ENCODE measurements at regions not wholly inside any gene's neighbourhood (a gene's known extent, or its start where the extent isn't known, plus 50 kb on each side); places are given as distances from the start of the nearest gene placed in this dataset.

DNA sequence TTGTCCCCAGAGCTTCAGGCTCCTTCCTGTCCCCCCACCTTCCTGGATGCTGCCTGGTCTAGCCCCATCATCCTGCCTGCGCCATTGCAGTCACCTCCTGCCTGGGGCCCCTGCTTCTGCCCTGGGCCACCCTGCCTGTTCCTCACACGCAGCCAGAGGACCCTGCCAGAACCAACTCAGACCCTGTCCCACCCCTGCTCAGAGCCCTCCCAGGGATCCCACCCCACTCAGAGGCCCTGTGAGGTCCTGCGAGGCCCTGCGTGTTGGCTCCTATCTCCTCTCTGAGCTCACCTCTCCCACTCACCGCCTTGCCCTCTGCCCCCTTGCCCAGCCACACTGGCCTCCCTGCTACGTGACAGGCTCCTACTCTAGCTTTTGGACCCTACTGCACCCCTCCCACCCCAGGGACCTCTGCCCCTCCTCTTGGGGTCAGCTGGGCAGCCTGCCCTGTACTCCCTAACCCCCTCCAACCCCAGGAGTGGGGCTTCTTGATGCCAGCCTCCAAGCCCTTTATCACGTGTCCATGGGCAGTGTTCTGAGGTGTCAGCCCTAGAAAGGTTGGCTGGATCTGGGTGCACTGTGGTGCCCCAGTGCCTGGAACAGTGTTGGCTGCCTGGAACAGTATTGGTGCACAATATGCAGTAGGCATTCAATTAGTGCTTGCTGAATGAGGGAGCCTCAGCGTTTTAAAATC is 68.3 kb downstream of the CEBPB start:
- DNase-seq = no peak

DNA sequence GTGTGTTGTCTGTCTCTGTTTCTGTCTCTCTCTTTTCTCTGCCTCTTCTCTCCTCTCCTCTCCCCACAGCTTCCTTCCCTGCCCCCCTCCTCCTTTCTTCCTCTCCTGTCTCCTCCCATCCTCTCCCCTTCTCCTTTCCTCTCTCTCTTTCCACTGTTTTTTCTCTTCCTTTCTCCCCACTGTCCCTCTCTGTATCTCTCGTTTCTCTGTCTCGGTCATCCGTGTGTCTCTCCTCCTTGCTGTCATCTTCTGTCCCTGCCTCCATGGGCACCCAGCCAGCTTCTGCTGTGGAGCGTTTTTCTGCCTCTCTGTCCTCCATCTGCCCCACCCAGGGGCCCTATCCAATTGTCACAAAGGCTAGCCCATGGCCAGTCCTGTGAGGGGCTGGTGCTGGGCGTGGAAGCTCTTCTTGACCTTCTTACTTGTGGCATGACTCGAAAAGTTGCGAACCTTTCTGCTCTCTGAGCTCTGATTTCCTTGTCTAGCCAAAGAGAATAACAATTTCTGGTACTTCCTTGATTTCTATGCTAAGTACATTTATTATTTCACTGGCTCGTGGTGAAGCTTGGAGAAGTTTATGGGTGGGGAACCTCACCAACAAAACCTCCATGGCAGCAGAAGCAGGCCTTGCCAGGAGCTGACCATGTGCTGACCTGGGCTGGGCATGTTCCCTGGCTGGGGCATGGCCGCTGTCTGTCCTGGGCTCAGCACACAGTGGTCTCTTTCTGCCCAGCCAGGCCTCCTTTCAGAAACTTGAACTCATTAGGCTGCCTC is 69.3 kb downstream of the CEBPB start:
- DNase-seq = peak; percentile 11

DNA sequence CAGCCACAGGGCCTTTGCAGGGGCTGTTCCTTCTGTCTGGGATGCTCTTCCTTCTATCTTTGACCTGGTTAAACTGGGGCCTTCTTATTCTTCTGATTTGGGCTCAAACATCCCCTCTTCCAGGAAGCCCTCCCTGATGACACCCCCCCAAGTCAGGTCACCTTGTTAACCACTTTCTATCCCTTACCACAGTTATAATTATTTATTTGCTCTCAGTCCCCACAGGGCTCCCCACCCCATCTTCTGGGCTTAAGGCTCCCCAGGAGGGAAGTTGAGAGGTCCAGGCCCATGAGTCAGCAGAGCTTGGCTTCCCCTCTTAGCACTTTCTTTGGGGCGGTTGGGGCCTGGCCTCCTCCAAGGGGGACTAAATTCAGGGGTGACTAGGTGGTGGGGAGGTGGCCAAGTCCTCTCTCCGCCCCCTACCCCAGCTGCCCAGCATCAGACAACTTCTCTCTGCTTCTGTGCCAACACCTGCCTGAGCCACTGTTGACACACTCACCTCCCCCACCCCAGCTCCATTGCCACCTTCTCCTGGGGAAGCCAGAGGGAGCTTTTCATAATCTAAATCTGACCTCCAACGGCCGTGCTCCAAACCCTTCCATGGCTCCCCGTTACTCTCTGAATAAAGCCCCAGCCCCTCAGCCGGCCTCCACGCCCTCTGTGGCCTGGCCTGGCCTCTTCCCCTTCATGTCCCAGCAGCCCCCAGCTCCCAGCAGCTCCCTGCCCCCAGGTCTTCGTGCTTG is 70.0 kb downstream of the CEBPB start:
- no peak for DNase-seq

DNA sequence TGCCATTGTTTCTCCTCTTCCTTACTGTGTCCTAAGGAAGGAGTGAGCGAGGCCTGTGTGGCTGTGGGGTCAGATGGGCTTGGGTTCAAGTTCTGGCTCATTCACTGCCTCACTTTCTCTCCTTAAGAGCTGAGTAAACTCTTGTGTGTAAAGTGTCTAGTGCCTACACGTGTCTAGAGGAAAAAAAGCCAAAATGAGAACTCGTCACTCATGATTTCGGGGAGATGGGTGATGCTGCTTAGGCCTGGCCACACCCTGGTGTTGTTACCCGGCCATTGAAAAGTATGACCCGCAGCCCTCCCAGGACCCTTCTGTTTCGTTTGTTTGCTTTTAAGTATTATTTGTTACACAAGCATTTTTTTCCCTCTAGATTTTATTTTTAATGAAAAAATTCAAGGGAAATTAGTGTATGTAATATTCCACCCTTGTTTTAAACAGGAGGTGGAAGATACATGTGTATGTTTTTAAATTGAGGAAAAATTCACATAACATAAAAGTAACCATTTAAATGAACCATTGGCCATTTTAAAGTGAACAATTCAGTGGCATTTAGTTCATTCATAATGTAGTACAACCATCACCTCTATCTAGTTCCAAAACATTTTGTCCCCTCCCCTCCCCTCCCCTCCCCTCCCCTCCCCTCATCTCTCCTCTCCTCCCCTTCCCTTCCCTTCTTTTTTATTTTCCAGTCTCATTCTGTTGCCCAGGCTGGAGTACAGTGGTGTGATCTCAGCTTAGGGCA is 71.0 kb downstream of the CEBPB start:
- DNase-seq = no peak

DNA sequence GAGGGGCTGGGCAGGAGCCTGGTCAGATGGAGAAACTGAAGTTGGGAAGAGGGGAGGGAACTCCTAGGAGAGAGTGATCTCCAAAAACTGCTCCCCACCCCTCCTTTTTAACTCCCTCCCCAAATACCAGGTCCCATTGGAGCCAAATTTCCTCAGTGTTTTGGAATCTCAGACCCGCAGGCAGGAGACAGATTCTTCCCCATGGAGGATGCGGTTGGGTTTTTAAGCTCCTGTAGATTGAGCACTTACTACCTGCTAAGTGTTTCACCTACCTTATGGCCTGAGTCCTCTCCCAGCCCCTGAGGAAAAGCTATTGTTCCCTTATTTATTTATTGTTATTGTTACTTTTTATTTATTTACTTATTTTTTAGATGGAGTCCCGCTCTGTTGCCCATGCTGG is 73.2 kb downstream of the CEBPB start:
- DNase-seq = no peak

DNA sequence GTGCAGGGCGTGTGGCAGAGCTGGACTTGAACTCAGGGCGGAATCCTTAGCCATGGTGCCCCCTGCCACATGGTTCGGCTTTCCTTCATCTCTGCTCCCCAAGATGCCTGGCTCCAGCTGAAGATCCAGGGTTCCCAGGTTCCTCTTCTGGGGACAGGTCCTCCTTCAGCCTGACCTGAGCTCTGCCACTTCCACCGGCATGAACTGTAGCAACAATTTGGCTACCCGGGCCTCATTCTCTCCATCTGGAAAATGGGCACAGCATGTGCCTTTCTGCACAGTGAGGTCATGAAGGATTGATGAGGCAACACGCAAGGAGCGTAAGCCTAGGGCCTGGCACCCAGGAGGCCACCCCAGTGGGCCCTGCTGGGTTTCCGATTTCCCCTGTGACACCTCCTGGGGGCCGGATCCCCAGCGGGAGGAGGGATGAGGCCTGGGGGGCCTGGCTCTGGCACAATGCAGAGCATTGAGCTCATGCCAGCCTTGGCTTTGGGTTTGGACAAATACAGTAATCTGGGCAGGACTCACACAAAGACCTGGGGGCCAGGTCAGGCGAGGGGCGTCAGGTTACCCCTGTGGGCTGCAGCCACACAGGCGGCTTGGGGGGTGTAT is 74.0 kb downstream of the CEBPB start:
- no peak for DNase-seq

DNA sequence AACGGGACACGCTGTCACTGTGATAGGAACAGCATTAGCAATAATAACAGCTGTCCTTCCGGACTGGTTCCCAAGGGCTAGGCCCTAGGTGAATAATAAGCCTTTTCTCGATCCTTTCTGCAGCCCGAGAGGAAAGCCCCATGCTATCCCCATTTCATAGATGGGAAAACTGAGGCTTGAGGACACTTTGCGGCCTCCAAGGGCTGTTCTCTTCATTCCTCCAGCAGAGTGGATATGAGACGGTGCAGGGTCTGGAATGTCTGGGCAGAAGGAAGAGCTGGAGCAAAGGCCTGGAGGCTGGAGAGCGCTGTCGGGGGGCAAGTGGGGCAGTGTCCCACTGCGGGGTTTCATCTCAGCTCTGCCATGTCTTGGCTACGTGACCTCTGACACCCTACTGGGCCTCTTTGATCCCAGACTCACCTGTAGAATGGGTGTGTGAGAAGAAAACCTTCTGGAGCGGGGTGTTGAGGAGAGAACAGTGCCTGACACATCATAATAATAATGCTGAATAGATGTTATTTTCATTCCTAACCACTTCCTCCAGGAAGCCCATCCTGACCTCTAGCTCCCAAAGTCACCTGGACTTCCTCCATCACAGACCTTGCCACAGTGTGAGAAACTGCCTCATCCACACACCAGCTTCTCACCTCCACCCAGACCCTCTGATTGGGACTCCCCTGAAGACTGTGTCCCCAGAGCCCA is 74.8 kb downstream of the CEBPB start:
- no peak for DNase-seq

DNA sequence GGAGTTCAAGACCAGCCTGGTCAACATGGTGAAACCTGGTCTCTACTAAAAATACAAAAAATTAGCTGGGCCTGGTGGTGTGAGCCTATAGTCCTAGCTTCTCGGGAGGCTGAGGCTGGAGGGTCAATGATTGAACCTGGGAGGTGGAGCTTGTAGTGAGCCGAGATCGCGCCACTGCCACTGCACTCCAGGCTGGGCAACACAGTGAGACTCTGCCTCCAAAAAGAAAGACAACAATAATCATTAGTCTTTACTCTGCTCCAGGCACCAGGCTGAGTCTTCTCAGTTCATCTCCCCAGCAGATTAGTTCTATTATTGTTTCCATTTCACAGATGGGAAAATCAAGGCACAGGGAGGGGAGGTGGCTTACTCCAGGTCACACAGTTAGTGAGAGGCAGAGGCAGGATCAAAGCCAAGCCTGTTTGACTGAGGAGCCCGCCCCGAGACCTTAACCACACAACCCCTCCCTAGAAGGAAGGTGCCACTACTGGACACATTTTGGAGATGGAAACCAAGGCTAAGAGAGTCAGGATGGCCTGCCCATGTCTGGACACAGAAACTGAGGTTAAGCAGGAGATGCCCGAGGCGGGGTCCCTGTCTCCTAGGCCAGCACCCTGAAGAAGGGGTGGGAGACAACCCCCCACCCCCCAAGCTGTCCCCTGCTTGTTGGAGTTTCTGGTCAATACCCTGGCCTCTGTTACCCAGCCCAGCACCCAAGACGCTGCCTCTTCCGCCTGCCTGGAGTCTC is 75.8 kb downstream of the CEBPB start:
- no peak for DNase-seq

DNA sequence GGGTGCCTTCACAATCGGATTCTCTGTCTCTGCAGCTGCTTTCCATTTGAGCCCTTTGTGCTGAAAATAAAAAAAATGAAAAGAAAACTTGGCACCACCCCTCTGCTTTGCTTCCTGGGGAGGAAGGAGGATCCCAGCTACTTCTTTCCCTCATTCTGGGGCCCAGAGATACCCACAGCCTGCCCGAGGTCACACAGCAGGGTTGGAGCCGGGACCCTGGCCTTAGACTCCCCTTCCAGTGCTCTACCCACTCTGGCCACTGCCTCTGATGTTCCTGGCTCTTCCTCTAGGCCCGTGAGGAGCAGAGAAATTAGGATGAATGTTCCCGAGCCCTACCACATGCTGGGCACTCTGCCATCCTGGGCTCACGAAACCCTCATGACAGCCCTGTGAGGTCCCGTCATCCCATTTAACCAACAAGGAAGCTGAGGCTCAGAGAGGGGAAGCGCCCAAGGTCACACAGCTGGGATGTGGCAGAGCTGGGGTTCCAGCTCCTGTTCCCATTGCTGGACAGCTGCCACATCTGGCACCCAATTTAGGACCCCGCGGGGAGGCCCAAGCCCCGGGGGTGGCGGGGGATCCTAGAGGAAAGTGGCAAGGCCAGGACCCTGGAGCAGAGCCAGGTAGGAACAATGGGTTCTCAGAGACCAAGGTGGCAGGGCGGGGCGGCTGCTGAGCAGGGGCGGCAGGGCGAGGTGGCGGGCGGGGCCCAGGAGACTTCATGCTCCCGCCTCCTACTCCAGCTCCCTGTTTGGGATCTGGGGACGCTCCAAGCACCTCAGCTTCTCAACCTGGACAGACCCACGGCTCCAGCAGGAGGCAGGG is 76.6 kb downstream of the CEBPB start:
- DNase-seq = peak; percentile 64

DNA sequence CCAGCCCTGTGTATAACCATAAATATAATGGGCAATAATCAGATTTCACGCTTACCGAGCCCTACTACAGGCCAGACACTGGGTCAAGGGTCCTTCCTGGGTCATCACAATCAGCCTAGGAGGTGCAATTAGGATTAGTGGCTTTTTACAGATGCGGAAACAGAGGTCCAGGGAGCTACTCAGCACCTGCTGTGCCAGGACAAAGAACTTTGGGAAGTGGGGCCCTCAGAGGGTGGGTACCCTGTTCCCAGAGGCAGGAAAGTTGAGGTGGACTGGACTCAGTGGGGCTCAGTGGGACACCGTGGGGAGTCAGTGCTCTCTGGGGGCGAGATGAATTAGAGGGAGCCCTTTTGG is 77.2 kb downstream of the CEBPB start:
- DNase-seq = no peak

DNA sequence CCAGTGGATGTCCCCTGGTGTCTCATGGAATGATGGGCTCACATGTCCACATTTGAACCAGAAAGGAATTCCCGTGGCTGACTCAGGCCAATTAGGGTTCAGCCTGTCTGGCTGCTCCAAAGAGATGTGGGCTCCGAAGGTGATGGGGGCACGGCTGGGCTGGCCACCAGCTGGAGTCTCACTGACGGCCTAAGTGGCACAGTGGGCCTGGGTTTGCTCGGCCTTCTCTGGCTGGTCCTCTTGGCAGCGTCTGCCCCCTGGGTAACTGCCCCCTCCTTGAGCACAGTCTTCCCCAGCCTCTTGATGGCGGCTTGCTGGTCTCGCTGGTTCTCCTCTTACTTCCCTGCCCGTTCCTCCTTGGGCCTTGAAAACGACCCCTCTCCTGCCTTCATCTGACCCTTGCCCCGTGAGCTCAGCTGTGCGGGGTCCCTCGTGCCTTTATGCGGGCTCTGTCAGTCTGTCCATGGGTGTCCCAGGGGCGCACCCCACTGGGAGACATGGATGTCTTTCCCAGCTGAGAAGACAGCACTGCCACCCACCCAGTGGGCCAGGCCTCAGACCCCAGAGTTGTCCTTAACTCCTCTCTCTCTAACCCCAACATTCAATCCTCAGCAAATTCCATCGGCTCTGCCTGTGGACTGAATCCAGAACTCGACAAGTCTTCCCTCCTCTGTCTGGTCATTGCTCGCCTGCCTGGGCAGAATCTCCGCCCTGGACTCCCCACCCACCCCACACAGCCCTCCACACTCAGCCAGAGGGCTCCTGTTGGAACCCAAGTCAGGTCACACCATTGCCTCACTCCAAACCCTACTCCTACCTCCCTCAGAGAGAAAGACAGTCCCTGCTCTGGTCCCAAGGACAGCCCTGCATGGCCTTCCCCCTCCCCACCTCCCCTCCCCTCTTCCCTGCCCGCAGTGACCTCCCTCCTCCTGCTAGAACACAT is 78.7 kb downstream of the CEBPB start:
- no peak for DNase-seq

DNA sequence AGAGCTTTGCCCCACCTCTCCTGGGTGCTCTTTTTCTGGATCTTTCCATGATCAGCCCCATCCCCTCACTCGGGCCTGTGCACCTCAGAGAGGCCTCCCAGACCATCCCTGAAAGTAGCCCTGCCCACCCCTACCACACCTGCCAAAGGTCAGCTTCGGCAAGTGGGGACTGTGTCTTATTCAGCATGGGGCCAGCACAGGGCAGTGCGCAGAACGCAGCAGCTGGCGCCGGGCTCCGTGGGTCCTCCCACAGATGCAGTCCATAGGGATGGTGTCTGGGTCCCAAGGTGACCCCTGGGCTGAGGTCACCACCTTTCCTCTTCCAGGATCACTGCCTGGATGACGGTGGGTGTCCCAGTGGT is 79.4 kb downstream of the CEBPB start:
- DNase-seq = no peak

DNA sequence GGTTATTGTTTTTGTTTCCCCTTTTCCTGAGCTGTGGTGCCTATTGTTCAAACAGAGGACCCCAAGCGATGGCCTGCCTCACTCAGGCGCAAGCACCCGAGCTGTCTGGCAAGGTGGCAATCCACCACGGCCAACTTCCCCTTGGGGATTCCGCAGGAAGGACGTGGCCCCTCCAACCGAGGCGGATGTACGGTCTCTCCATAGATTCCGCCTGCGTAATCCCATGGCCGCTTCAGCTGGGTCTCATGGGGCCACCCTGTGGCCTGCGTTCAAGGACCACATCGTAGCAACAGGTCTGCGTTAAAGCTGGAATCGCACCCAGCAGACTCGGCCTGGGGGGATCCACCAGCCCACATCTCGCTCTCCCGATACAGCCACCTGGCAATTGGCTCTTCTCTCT is 79.9 kb downstream of the CEBPB start:
- DNase-seq = no peak

DNA sequence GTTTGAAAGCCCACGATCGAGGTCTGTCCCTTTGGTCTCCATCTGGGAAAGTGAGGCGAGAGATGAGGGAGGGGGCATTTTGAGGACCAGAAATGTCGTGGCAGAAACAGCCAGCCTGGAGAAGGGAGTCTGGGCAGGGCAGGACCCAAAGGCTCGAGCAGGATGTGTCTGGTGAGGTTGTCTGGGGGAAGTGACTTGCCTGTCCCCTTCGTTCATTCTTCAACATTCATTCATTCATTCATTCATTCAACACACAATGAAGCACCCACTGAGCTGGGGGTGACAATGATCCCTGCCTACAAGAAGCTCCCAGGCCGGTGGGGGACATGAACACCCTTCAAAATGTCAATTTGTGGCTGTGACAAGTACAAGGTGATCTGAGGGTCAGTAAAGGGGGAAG is 80.5 kb downstream of the CEBPB start:
- no peak for DNase-seq

DNA sequence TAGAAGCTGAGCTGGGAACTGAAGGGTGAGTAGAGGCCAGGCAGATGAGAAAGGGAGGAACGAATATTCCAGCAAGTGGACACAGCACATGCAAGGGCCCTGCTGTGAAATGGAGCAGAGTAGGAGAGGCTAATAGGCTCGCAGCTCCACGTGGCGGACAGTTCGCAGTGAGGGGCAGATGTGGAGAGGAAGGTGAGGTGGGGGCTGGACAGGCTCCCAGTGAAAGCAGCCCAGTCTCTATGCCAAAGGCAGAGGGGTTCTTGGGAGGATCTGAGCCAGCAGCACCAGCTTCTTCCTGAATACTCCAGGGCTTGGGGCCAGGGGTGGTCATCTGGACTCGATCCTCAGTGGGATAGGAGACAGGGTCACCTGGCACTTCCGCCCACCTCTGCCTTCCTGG is 81.0 kb downstream of the CEBPB start:
- DNase-seq = no peak

DNA sequence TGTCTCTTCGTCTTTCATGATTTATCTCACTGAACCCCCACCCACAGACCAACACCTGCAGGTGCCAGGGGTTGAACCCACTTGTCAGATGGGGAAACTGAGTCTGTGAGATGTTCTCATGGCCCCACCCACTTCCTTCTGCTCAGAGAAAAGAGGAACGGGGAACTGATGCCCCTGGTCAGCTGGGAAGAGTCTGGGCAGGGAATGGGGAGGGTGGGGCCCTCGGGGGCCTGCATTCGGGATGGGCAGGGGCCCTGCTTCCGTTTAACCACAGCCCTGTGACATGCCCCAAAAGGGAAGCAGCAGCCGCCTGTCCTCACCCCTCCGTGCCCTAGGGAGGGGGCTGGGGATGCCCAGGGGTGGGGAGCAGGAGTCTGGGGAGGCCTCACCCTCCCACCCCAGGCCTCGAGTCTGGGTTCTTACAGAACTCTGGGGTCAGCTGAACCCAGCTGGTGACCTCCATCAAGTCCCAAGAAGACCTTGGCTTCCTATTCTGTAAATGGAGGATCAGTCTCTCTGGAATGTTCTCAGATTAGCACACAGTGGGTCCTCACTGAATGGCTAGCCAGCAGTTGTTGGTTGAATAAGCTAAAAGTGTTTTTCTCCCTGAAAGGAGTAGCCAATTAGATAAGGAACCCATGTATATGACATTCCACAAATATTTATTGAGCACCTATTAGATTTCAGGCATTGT is 81.5 kb downstream of the CEBPB start:
- DNase-seq = no peak

DNA sequence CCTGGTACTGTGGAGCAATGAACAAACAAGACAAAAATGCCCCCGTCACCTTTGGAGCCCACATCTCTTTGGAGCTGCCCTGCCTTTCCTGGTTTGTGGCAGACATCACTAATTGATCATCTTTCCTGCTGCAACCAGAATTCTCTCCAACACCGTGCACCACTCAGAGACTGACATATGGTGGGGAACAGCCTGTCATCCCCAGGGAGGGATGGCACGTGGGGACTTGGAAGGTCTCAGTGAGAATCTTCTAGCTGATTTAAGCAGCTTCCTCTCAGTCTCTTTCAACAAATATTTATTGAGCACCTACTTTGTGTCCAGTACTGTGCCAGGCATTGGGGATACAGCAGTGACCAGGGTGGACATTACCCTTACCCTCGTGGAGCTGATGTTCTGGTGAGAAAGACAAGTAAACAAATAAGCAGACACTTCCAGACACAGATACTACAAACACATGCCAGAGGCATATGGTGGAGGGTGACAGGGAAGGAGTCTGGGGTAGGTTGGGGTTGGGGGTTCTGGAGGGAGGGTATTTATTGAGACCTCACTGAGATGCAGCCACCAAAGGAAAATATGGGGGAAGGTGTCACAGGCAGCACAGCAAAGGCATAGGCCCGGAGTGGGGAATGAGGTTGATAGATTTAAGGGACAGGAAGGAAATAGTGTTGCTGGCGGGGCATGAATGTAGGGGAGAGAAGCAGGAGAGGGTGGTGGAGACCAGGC is 82.3 kb downstream of the CEBPB start:
- no peak for DNase-seq

Data from NCI-H1105 treated with DMSO at 0.1 percent for 48 hours (cell line).